ENCODE measurements at regions not wholly inside any gene's neighbourhood (a gene's known extent, or its start where the extent isn't known, plus 50 kb on each side); places are given as distances from the start of the nearest gene placed in this dataset.

GRCh38 chr3:147813256-147813655 is 404.1 kb downstream of the ZIC1 start:
- TF ChIP-seq CTCF (IDR thresholded peaks at IDR 0.05; ENCODE audit: insufficient read depth, low read length, poor library complexity, severe bottlenecking) (no peak), EZH2phosphoT487 (conservative IDR thresholded peaks at IDR 0.05; ENCODE audit: low read length) (no peak)
